Fibroblast of the aortic adventitia (primary cell): ENCODE measurements at regions not wholly inside any gene's neighbourhood (a gene's known extent, or its start where the extent isn't known, plus 50 kb on each side); places are given as distances from the start of the nearest gene placed in this dataset.
"Not testable (repeated sequence)": the region's sequence is repeated elsewhere in the genome, so short reads cannot be mapped to it uniquely, and the experiment has no call there.

Source experiments
- DNase-seq: peaks from one replicate; pipeline ENCODE4 v3.0.0-alpha.2; 2010; ENCODE audit warnings: low read depth
- H3K4me3 ChIP-seq: 2 replicates; pipeline ENCODE4 v1.5.1; 2011; ENCODE audit warnings: low read depth, mild to moderate bottlenecking, control low read depth, low read length, moderate library complexity
- CTCF ChIP-seq: IDR thresholded peaks from 2 replicates; pipeline ENCODE4 v1.5.1; 2011; ENCODE audit warnings: mild to moderate bottlenecking, low read length, control low read depth, inconsistent platforms; ENCODE audit not compliant: insufficient read depth

- TF ChIP-seq CTCF = no peak
- no peak overlapping the region for H3K4me3 ChIP-seq
Observed at GRCh38 chr12:19623751-19624399, 184.6 kb downstream of the AEBP2 start.

DNA sequence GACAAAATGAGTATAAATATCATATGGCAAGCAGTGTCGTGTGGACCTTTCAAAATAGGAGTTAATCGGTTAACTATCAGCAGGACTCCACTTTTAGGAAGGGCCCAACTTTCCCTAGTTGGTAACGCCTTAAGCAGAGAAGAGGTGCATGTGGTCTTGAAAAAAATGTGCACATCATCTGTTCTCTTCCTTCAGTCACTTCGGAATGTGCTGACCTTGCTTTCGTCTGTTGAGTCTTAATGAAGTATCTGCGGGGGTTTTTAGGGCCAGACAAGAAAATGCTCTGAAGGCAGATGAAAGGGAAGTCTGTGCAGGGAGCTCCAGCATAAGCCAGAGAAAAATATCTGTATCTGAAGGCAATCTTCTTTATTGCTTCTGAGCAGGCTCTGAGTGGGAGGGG is 185.2 kb downstream of the AEBP2 start:
- no peak for DNase-seq
- TF ChIP-seq CTCF = no peak

More at GRCh38 chr12:19623751-19624399, 184.6 kb downstream of the AEBP2 start:
- no peak for DNase-seq

DNA sequence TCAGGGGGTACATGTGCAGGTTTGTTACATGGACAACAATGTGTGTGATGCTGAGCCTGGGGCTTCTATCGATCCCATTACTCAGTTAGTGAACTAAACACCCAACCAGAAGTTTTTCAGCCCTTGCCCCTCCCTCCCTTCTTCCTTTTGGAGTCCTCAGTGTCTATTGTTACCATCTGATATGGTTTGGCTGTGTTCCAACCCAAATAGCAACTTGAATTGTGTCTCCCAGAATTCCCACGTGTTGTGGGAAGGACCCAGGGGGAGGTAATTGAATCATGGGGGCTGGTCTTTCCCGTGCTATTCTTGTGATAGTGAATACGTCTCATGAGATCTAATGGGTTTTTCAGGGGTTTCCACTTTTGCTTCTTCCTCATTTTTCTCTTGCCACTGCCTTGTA is 186.3 kb downstream of the AEBP2 start:
- not testable (repeated sequence) for H3K4me3 ChIP-seq
- peak; percentile 37 for DNase-seq

More for the DNA sequence above, 185.2 kb downstream of the AEBP2 start:
- H3K4me3 ChIP-seq = no peak overlapping the region

- DNase-seq = no peak
- H3K4me3 ChIP-seq = no peak overlapping the region
- TF ChIP-seq CTCF = no peak
Observed at GRCh38 chr12:19627719-19628118, 188.4 kb downstream of the AEBP2 start.

- no peak for DNase-seq
- no peak overlapping the region for H3K4me3 ChIP-seq
- no peak for TF ChIP-seq CTCF
Observed at GRCh38 chr12:19630536-19630935, 191.2 kb downstream of the AEBP2 start.

DNA sequence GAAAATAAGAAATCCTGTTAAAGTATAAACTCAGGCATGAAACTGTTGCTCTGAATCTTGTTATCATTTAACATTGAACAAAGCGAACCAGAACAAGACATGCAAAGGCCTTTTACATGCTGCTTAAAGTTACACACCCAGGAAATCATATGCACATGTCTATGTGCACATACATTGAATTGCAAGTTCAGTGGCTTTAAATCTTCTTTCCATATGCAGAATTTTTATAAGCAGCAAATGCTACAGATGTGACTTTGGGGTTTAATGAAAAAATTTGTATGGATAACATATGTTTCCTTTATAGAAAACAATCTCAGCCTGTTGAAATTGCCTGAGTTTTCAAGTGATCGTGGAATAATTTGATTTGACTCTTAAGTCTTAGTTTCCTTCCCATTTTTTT is 193.9 kb downstream of the AEBP2 start:
- H3K4me3 ChIP-seq = no peak overlapping the region
- no peak for TF ChIP-seq CTCF
- no peak for DNase-seq

DNA sequence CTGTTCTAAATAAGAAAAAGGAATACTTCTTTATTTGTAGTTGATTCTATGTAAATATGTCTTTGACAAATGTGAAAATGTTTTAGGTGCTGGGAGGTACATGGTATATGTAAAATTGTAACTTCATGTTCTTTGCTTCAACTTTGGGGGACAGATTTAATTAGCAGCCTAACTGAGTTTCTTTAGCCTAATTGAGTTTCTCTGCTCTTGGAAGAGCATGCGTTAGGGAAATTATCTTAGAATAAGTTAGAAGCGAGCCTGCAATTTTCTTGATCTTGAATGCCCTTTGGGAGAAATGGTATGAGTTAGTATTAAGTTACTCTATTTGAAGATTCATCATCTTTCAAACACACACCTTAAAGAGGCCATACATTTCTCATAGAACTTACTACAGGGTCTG is 194.3 kb downstream of the AEBP2 start:
- H3K4me3 ChIP-seq = no peak overlapping the region
- TF ChIP-seq CTCF = no peak
- DNase-seq = no peak
